ENCODE measurements at regions not wholly inside any gene's neighbourhood (a gene's known extent, or its start where the extent isn't known, plus 50 kb on each side); places are given as distances from the start of the nearest gene placed in this dataset.

- TF ChIP-seq CTCF (IDR thresholded peaks at IDR 0.05; ENCODE audit: low read depth, low read length, missing control alignments): no peak
- no peak overlapping the region for H3K4me3 ChIP-seq (ENCODE audit: low read depth, low read length)
- no peak for DNase-seq (ENCODE audit: low read depth)
- in situ Hi-C loops (cut with HindIII; ENCODE audit: low sequenced_read_pairs): no loop called here
Observed at GRCh38 chr11:69569306-69570200, 71.4 kb upstream of the CCND1 start.

- in situ Hi-C loops (cut with HindIII; ENCODE audit: low sequenced_read_pairs): no loop called here
- no peak for DNase-seq (ENCODE audit: low read depth)
- TF ChIP-seq CTCF (IDR thresholded peaks at IDR 0.05; ENCODE audit: low read depth, low read length, missing control alignments): no peak
- no peak overlapping the region for H3K4me3 ChIP-seq (ENCODE audit: low read depth, low read length)
Observed at GRCh38 chr11:69572233-69572860, 68.6 kb upstream of the CCND1 start.

- in situ Hi-C loops (cut with HindIII; ENCODE audit: low sequenced_read_pairs): no loop called here
- no peak for DNase-seq (ENCODE audit: low read depth)
- H3K4me3 ChIP-seq (ENCODE audit: low read depth, low read length): no peak overlapping the region
- no peak for TF ChIP-seq CTCF (IDR thresholded peaks at IDR 0.05; ENCODE audit: low read depth, low read length, missing control alignments)
Observed at GRCh38 chr11:69572861-69573260, 68.1 kb upstream of the CCND1 start.

GRCh38 chr11:69573761-69574607 lies 67.0 kb upstream of the CCND1 start:
- no peak for TF ChIP-seq CTCF (IDR thresholded peaks at IDR 0.05; ENCODE audit: low read depth, low read length, missing control alignments)
- H3K4me3 ChIP-seq (ENCODE audit: low read depth, low read length): no peak overlapping the region
- no peak for DNase-seq (ENCODE audit: low read depth)
- in situ Hi-C loops (cut with HindIII; ENCODE audit: low sequenced_read_pairs): no loop called here

- no peak for DNase-seq (ENCODE audit: low read depth)
- H3K4me3 ChIP-seq (ENCODE audit: low read depth, low read length): no peak overlapping the region
- in situ Hi-C loops (cut with HindIII; ENCODE audit: low sequenced_read_pairs): no loop called here
- TF ChIP-seq CTCF (IDR thresholded peaks at IDR 0.05; ENCODE audit: low read depth, low read length, missing control alignments): no peak
Observed at GRCh38 chr11:69574608-69575255, 66.2 kb upstream of the CCND1 start.
